ENCODE measurements at regions not wholly inside any gene's neighbourhood (a gene's known extent, or its start where the extent isn't known, plus 50 kb on each side); places are given as distances from the start of the nearest gene placed in this dataset.

GRCh38 chr4:132540797-132541196, 608.3 kb upstream of the PCDH10 start:
- TF ChIP-seq POLR2A (IDR thresholded peaks at IDR 0.05) (no peak), CTCF (IDR thresholded peaks at IDR 0.05) (no peak)

Measured in right lobe of liver (tissue), 4 donors.